ENCODE measurements at regions not wholly inside any gene's neighbourhood (a gene's known extent, or its start where the extent isn't known, plus 50 kb on each side); places are given as distances from the start of the nearest gene placed in this dataset.

- H3K9me3 ChIP-seq (ENCODE audit: low read length), result no peaks in the 10 kb centered on the region
- H3K79me2 ChIP-seq (ENCODE audit: insufficient read depth, low read length), result no peaks in the 10 kb centered on the region
- no peak overlapping the region for H3K9ac ChIP-seq (ENCODE audit: low read length)
- no peaks in the 10 kb centered on the region for H4K20me1 ChIP-seq (ENCODE audit: insufficient read depth, low read length)
- no peak overlapping the region for H3K27ac ChIP-seq (ENCODE audit: low read depth, low read length, poor library complexity, severe bottlenecking)
- H2AFZ ChIP-seq (ENCODE audit: low read length), result no peak overlapping the region
- no peaks in the 10 kb centered on the region for H3K27me3 ChIP-seq (ENCODE audit: insufficient read depth, low read length)
- no peak overlapping the region for H3K4me3 ChIP-seq (ENCODE audit: low read depth, low read length, poor library complexity, severe bottlenecking)
- H3F3A ChIP-seq (ENCODE audit: insufficient read depth, low read length), result no peaks in the 10 kb centered on the region
- no peak for TF ChIP-seq EZH2 (IDR thresholded peaks at IDR 0.05; ENCODE audit: borderline replicate concordance, low read length)
- H3K9me2 ChIP-seq (ENCODE audit: low read depth, low read length), result no peaks in the 10 kb centered on the region
- H3K36me3 ChIP-seq (ENCODE audit: insufficient read depth, low read length), result no peaks in the 10 kb centered on the region
- no peak overlapping the region for H3K4me2 ChIP-seq (ENCODE audit: low read length)
- no peaks in the 10 kb centered on the region for H3K4me1 ChIP-seq (ENCODE audit: insufficient read depth, low read length, severe bottlenecking)
Observed at GRCh38 chr12:88339254-88339949, 197.3 kb downstream of the TMTC3 start.

GRCh38 chr12:88339966-88340365, 197.9 kb downstream of the TMTC3 start:
- Histone ChIP-seq H3K4me1 (ENCODE audit: insufficient read depth, low read length, severe bottlenecking) (no peaks in the 10 kb centered on the region), H3F3A (ENCODE audit: insufficient read depth, low read length) (no peaks in the 10 kb centered on the region), H2AFZ (ENCODE audit: low read length) (no peak overlapping the region), H3K27me3 (ENCODE audit: insufficient read depth, low read length) (no peaks in the 10 kb centered on the region), H3K9me2 (ENCODE audit: low read depth, low read length) (no peaks in the 10 kb centered on the region), H3K36me3 (ENCODE audit: insufficient read depth, low read length) (no peaks in the 10 kb centered on the region), H3K9ac (ENCODE audit: low read length) (no peak overlapping the region), H3K79me2 (ENCODE audit: insufficient read depth, low read length) (no peaks in the 10 kb centered on the region), H3K27ac (ENCODE audit: low read depth, low read length, poor library complexity, severe bottlenecking) (no peak overlapping the region), H3K9me3 (ENCODE audit: low read length) (no peaks in the 10 kb centered on the region), H3K4me3 (ENCODE audit: low read depth, low read length, poor library complexity, severe bottlenecking) (no peak overlapping the region), H4K20me1 (ENCODE audit: insufficient read depth, low read length) (no peaks in the 10 kb centered on the region), H3K4me2 (ENCODE audit: low read length) (no peak overlapping the region)
- TF ChIP-seq, protein P1, sequence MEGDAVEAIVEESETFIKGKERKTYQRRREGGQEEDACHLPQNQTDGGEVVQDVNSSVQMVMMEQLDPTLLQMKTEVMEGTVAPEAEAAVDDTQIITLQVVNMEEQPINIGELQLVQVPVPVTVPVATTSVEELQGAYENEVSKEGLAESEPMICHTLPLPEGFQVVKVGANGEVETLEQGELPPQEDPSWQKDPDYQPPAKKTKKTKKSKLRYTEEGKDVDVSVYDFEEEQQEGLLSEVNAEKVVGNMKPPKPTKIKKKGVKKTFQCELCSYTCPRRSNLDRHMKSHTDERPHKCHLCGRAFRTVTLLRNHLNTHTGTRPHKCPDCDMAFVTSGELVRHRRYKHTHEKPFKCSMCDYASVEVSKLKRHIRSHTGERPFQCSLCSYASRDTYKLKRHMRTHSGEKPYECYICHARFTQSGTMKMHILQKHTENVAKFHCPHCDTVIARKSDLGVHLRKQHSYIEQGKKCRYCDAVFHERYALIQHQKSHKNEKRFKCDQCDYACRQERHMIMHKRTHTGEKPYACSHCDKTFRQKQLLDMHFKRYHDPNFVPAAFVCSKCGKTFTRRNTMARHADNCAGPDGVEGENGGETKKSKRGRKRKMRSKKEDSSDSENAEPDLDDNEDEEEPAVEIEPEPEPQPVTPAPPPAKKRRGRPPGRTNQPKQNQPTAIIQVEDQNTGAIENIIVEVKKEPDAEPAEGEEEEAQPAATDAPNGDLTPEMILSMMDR (IDR thresholded peaks at IDR 0.05; ENCODE audit: low read length), result no peak
- TF ChIP-seq EZH2 (IDR thresholded peaks at IDR 0.05; ENCODE audit: borderline replicate concordance, low read length), result no peak

DNA sequence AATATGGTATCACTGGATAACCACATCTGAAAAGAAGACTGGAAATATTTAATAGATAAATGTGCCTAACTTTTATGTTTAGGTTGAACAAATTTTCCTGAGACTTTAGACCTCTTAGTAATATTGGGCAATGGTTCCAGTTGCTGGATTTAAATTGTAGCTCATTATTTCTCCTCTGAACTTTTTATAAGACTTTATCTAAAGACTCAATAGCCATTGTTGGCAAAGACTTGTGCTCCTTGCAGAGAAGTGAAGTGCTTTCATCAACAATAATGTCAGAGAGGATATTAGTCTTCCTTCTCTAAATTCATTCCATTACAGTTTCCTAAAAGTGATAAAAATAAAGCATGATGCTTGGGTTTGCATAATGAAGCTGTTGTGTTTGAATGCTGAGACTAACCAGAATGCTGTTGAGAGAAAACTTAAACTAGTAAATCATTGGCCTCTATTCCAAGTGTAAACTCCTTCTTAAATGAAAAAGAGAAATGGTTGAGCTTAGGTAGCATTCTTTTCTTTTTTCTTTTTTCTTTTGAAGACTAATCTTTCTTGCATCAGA, 200.2 kb downstream of the TMTC3 start:
- H2AFZ ChIP-seq (ENCODE audit: low read length), result no peak overlapping the region
- no peaks in the 10 kb centered on the region for H3K79me2 ChIP-seq (ENCODE audit: insufficient read depth, low read length)
- no peaks in the 10 kb centered on the region for H4K20me1 ChIP-seq (ENCODE audit: insufficient read depth, low read length)
- H3K9ac ChIP-seq (ENCODE audit: low read length), result no peak overlapping the region
- TF ChIP-seq EZH2 (IDR thresholded peaks at IDR 0.05; ENCODE audit: borderline replicate concordance, low read length), result no peak
- TF ChIP-seq, protein P1 (IDR thresholded peaks at IDR 0.05; ENCODE audit: low read length), result no peak
- H3K27ac ChIP-seq (ENCODE audit: low read depth, low read length, poor library complexity, severe bottlenecking), result no peak overlapping the region
- no peaks in the 10 kb centered on the region for H3K4me1 ChIP-seq (ENCODE audit: insufficient read depth, low read length, severe bottlenecking)
- H3K9me3 ChIP-seq (ENCODE audit: low read length), result no peaks in the 10 kb centered on the region
- H3K4me2 ChIP-seq (ENCODE audit: low read length), result no peak overlapping the region
- H3K36me3 ChIP-seq (ENCODE audit: insufficient read depth, low read length), result no peaks in the 10 kb centered on the region
- no peaks in the 10 kb centered on the region for H3K27me3 ChIP-seq (ENCODE audit: insufficient read depth, low read length)
- no peaks in the 10 kb centered on the region for H3F3A ChIP-seq (ENCODE audit: insufficient read depth, low read length)
- no peaks in the 10 kb centered on the region for H3K9me2 ChIP-seq (ENCODE audit: low read depth, low read length)
- H3K4me3 ChIP-seq (ENCODE audit: low read depth, low read length, poor library complexity, severe bottlenecking), result no peak overlapping the region

GRCh38 chr12:88351146-88351545, 209.0 kb downstream of the TMTC3 start:
- Histone ChIP-seq H3K9me2 (ENCODE audit: low read depth, low read length) (no peaks in the 10 kb centered on the region), H3K9ac (ENCODE audit: low read length) (no peak overlapping the region), H3K27me3 (ENCODE audit: insufficient read depth, low read length) (no peaks in the 10 kb centered on the region), H3K79me2 (ENCODE audit: insufficient read depth, low read length) (no peaks in the 10 kb centered on the region), H3F3A (ENCODE audit: insufficient read depth, low read length) (no peaks in the 10 kb centered on the region), H3K36me3 (ENCODE audit: insufficient read depth, low read length) (no peaks in the 10 kb centered on the region), H3K27ac (ENCODE audit: low read depth, low read length, poor library complexity, severe bottlenecking) (no peak overlapping the region), H3K4me3 (ENCODE audit: low read depth, low read length, poor library complexity, severe bottlenecking) (no peak overlapping the region), H4K20me1 (ENCODE audit: insufficient read depth, low read length) (no peaks in the 10 kb centered on the region), H2AFZ (ENCODE audit: low read length) (no peak overlapping the region), H3K9me3 (ENCODE audit: low read length) (no peaks in the 10 kb centered on the region), H3K4me2 (ENCODE audit: low read length) (no peak overlapping the region), H3K4me1 (ENCODE audit: insufficient read depth, low read length, severe bottlenecking) (no peaks in the 10 kb centered on the region)
- TF ChIP-seq, protein P1 (IDR thresholded peaks at IDR 0.05; ENCODE audit: low read length), result no peak
- no peak for TF ChIP-seq EZH2 (IDR thresholded peaks at IDR 0.05; ENCODE audit: borderline replicate concordance, low read length)

All from OCI-LY1 (cell line).